HG02981 (cell line): ENCODE measurements at regions not wholly inside any gene's neighbourhood (a gene's known extent, or its start where the extent isn't known, plus 50 kb on each side); places are given as distances from the start of the nearest gene placed in this dataset.

Experiments used
- ATAC-seq: cut with Tn5 transposase; IDR thresholded peaks from one replicate; pipeline ENCODE4 v1.9.1; 2021; ENCODE audit warnings: mild to moderate bottlenecking, moderate library complexity; ENCODE audit not compliant: unreplicated experiment

GRCh38 chr14:34220378-34220706 lies 241.7 kb downstream of the SPTSSA start:
- ATAC-seq = no peak

DNA sequence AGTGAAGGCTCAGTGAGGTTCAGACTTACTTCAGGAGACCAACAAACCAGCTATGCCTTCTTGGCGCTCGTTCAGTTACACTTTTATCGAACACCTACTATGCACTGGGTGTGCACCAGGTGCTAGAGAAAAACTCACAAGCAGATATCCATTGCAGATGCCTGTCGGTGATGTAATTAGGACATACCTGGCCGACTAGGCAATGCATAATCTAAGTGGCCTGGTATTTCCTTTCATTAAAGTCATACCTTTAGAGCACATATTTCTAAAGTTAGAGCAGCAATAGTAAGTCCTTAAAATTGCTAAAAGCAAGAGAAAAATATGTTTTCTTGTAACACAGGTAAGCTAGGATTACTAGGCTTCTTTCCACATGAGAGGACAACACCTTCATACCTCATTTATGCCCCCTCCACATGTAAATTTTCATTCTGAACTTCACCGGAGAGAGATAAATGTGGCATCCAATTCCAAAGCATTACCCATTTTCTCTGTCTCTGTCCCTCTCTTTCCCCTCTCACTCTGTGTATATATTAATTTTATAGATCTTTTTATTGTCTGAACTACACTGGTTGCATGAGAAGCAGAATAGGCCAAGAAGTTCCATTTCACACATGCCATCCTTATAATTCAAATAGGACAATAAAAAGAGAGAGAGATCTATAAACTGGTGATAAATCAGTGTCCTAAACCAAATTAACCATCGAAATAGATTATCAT lies 242.2 kb downstream of the SPTSSA start:
- no peak for ATAC-seq

DNA sequence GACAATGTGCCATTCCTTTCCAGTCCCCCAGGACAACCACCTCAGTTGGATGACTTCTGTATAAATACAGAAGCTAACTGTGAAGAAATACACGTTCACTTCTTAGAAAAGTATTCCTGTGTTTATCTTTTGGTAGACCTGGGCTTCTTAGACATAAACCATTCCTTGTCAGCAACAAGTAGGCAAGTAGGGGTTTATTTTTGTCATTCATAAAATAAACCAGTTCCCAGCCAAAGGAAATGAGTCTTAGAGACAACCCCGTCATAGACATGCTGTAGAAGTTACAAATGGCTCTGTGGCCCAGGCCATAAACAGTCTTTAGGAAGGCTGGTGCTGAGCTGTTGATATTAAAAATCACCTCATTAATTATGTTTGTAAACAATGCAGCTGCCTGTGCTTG lies 243.2 kb downstream of the SPTSSA start:
- no peak for ATAC-seq

- no peak for ATAC-seq
These were observed 247.1 kb downstream of the SPTSSA start for GRCh38 chr14:34214961-34215360.

DNA sequence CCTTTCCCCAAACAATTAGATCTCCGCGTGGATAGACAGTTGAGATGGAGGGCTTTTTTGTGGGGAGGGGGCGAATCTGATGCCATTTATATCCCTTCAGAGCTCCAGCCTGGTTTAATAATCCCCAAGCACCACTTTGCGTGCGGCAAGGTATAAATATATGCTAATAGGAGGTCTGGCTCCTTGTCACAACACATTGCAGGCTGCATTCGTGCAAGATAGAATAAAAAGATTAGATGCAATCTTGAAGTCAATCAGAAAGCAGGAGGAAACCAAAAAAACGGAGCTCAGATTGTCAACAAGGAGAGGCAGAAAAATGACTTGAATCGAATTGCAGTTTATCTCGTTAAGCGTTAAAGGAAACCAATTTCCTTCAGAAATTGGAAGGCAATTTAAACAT lies 248.7 kb downstream of the SPTSSA start:
- no peak for ATAC-seq

GRCh38 chr14:34212172-34212929 lies 249.7 kb downstream of the SPTSSA start:
- no peak for ATAC-seq

DNA sequence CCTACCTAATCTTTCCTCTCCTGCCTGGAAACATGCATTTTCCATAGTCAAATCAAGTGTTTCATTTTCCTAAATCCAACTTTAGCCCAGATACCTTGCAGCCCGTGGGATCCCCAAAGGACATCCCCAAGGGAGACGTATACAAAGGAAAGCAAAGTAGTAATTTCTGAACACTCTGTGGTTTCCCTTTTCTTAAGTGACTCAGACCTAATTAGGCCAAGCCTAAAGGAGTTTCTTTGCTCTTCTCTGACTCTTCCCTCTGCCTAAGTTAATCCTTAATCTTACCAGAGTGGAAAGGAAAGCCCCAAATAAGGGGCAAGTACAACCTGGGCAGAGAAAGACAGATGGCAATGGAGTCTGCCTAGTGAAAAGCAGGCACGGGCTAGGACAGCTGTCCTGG lies 250.3 kb downstream of the SPTSSA start:
- ATAC-seq = peak; percentile 91

GRCh38 chr14:34208532-34208931 lies 253.5 kb downstream of the SPTSSA start:
- ATAC-seq = no peak

GRCh38 chr14:34205799-34206198 lies 254.9 kb upstream of the EGLN3 start:
- no peak for ATAC-seq

DNA sequence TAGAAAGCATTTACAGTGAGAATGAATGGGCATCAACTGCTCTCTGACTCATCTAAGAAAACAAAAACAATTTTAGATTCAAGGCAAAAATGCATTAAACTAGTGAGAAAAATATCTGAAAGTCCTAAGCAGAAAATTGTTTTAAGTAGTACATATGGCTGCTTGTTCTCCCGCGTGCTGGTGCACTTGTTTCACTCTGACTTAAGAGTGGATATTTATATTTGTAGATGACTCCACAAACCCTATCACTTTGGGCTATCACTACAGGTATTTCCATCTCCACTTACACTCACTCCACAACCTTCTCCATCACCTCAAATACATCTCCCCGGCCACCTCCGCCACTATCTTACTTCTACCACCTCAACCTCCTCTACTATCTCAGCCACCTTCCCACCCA lies 253.9 kb upstream of the EGLN3 start:
- ATAC-seq = no peak

DNA sequence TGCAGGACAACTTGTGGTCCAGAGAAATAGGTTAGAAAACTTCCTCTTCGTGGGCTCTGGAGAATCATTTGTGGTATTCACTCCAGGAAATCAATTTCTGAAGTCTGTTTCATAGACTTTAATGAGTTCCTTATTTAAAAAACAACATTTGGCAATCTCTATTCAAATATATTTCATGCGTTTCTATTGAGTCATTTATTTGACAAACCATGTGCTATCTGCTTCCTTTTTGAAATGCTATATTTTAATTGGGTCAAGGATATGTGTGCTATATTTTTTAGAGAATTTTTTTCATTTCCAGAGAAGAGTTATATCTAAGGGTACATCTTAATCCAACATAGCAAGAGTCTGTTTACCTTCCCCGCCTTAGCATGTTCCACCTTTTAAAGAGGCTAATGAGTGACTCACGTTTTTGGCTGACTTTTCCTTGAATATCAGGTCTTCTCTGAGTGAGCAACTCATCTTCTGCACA lies 252.4 kb upstream of the EGLN3 start:
- no peak for ATAC-seq

DNA sequence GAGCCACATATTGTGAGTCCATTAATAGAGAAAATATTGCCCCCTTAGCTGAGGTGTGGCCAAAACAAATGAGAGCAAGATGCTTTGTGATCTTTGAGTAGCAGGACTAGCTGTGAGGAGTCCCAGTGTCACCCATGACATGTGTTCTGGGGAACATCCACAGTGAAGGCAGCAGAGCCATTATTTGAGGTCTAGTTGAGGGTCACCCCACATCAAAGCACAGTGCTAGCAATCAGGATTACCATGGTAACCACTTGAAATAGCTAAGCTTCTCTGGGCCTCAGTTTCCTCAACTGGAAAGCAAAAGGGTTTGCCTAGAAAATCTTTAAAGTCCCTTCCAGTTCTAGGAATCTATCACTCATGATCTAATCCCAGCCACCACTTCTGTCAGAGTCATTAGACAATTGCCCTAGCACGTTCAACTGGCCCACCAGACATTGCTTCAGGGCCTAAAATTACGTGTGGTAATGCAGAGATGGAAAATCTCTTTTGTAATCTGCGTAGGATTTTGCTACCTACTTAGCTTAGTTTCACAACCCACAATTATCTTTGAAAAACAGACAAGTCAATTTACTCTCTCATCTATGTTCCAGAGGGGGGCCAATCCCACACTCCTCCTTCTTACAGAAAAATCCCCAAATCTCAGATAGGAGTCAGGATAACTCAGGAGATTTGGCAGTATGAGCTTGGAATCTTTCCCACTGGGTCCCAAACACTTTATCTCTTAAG lies 251.2 kb upstream of the EGLN3 start:
- ATAC-seq = no peak

- ATAC-seq = no peak
These were observed 248.7 kb upstream of the EGLN3 start for GRCh38 chr14:34199585-34199984.

DNA sequence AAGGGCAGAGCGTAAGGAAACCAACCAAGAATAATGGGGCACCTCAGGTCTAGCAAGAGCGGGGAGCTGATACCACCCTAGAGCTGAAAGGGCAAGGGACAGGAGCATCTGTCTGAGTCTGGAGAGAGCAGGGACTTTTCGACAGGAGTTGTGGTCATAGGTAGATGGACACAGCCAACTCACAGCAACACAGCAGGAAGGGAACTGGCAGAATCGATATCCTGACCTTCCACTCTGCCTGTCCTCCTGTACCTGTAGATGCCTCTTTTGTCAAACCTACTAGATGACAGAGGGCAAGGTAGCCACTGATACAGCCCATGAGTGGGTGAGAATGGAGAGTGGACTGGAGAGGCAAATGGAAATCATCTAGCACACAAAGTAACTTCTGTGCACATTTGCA lies 247.2 kb upstream of the EGLN3 start:
- no peak for ATAC-seq

DNA sequence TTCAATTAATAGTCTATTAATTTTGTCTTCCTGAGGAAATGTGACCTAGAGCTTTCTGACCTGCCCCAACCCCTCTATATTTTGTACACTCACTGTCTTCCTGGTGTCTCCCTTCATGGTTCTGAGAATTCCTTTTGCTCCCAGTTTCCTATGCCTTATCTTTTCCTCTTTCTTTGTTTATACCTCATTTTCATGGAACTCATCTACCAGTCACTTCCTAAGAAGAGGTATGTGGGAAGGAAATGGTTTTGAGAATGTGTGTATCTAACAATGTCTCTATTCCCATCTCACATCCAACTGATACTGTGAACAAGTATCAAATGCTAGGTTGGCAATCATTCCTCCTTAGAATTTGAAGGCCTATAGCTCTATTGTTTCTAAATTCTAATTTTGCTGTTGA lies 245.1 kb upstream of the EGLN3 start:
- no peak for ATAC-seq

- ATAC-seq = no peak
These were observed 239.8 kb upstream of the EGLN3 start for GRCh38 chr14:34190717-34191116.

- no peak for ATAC-seq
These were observed 239.0 kb upstream of the EGLN3 start for GRCh38 chr14:34189866-34190265.

- no peak for ATAC-seq
These were observed 236.7 kb upstream of the EGLN3 start for GRCh38 chr14:34187519-34188044.

DNA sequence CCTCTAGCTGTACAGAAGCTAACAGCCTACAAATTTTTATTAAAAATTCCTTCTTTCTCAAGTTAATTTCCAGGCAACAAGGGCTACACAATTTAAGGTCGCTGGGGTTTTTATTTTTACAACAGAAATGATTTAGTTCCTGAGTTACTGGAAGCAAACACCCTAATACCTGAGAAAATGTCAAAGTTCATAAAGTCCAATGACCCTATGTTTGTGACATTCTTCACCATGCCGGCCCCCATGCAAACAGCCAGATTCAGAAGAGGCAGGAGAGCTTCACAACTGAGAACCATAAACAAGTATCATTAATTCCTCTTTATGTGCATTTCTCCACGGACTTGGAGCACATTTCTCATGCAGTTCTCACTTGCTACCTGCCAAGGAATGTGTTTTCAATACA lies 236.2 kb upstream of the EGLN3 start:
- ATAC-seq = no peak

GRCh38 chr14:34184126-34184525 lies 233.3 kb upstream of the EGLN3 start:
- ATAC-seq = no peak

DNA sequence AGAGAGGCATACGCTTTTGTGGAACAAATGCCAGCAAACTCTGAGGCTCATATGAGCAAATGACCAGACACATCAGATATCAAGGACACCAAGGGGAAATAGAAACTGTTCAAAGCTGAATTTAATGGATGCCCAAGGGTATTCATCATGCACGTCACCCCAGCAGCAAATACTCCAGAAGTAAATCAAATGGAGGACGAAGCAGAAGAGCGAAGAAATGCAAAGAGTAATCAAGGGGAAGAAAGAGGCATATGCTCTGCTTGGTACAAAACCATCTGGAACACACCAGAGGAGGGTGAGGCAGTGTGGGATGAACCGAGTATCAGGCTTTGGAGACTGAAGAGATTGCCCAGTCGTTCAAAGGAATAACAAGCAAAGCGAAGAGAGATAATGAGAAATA lies 232.6 kb upstream of the EGLN3 start:
- ATAC-seq = no peak

GRCh38 chr14:34181338-34181737 lies 230.5 kb upstream of the EGLN3 start:
- ATAC-seq = no peak
